NT2/D1 (cell line): ENCODE measurements at regions not wholly inside any gene's neighbourhood (a gene's known extent, or its start where the extent isn't known, plus 50 kb on each side); places are given as distances from the start of the nearest gene placed in this dataset.
"Not testable (repeated sequence)": the region's sequence is repeated elsewhere in the genome, so short reads cannot be mapped to it uniquely, and the experiment has no call there.

ENCODE experiments used
- DNase-seq: peaks from one replicate; pipeline ENCODE4 v3.0.0-alpha.2; 2011; ENCODE audit warnings: low read depth, low spot score
- H3K27me3 ChIP-seq: 2 replicates; pipeline ENCODE4 v1.6.0; 2011; ENCODE audit warnings: mild to moderate bottlenecking; ENCODE audit not compliant: insufficient read length, insufficient read depth
- H3K36me3 ChIP-seq: 2 replicates; pipeline ENCODE4 v1.6.1; 2011; ENCODE audit warnings: mild to moderate bottlenecking, low read length, mixed read lengths; ENCODE audit not compliant: insufficient read depth, insufficient read length
- H3K4me1 ChIP-seq: 2 replicates; pipeline ENCODE4 v1.5.1; 2011; ENCODE audit not compliant: insufficient read depth, insufficient read length
- H3K4me3 ChIP-seq: 2 replicates; pipeline ENCODE4 v1.5.1; 2011; ENCODE audit warnings: low read depth; ENCODE audit not compliant: insufficient read length
- H3K9ac ChIP-seq: 2 replicates; pipeline ENCODE4 v1.6.0; 2011; ENCODE audit warnings: low read depth; ENCODE audit not compliant: insufficient read length
- H3K9me3 ChIP-seq: 2 replicates; pipeline ENCODE4 v1.5.1; 2011; ENCODE audit warnings: mild to moderate bottlenecking, low read length; ENCODE audit not compliant: insufficient read depth
- SUZ12 ChIP-seq: IDR thresholded peaks from 2 replicates; pipeline ENCODE4 v1.6.1; 2011; ENCODE audit not compliant: insufficient read length, insufficient read depth; ENCODE audit errors: extremely low read depth
- YY1 ChIP-seq: IDR thresholded peaks from 2 replicates; pipeline ENCODE4 v1.6.1; 2011; ENCODE audit not compliant: insufficient read length, insufficient read depth
- ZNF274 ChIP-seq: IDR thresholded peaks from 2 replicates; pipeline ENCODE4 v1.6.1; 2011; ENCODE audit warnings: mild to moderate bottlenecking, low read depth, low read length

- Histone ChIP-seq H3K9me3 (no peaks in the 10 kb centered on the region), H3K9ac (no peak overlapping the region), H3K4me3 (no peak overlapping the region), H3K27me3 (no peaks in the 10 kb centered on the region), H3K36me3 (no peaks in the 10 kb centered on the region), H3K4me1 (no peaks in the 10 kb centered on the region)
- peak; percentile 2 for DNase-seq
- no peak for TF ChIP-seq YY1
- no peak for TF ChIP-seq ZNF274
- TF ChIP-seq SUZ12, result no peak
Measured at GRCh38 chrX:83260288-83260687, 247.8 kb upstream of the POU3F4 start.

DNA sequence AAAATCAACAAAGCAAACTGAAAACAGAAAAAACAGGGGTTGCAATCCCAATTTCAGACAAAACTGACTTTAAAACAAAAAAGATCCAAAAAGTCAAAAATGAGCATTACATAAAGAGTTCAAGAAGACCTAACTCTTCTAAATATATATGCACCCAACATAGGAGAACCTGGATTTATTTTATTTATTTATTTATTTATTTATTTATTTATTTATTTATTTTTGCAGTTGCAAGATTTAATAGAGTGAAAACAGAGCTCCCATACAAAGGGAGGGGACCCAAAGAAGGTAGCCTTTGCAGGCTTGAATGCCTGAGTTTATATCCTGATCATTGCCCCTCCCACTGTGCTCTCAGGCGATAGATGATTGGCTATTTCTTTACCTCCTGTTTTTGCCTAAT, 245.9 kb upstream of the POU3F4 start:
- DNase-seq, H3K4me3 ChIP-seq, H3K9me3 ChIP-seq, H3K9ac ChIP-seq, H3K36me3 ChIP-seq, H3K4me1 ChIP-seq, H3K27me3 ChIP-seq: not testable (repeated sequence)

DNA sequence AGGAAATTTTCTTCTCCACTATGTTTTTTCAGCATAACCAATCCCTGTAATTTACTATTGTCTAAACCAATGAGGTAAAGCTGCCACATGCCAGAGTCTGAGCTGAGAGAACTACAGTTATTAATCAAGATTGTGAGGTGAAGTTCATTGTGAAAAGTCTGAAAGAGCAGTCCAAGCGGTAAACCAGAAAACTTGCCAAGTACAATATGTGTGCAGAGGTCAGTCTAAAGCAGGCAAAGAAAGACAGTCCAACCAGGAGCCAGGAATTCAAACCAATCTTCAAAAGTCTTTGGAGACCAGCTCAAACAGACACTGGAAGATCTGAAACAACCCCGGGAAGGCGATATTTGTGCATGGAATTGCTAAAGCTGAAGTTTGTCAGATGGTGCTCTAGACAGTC, 229.1 kb upstream of the POU3F4 start:
- H3K4me3 ChIP-seq, result no peak overlapping the region
- TF ChIP-seq ZNF274 (no peak), YY1 (no peak), SUZ12 (no peak)
- no peak for DNase-seq
- no peaks in the 10 kb centered on the region for H3K27me3 ChIP-seq
- no peaks in the 10 kb centered on the region for H3K9me3 ChIP-seq
- no peak overlapping the region for H3K9ac ChIP-seq
- no peaks in the 10 kb centered on the region for H3K4me1 ChIP-seq
- H3K36me3 ChIP-seq, result no peaks in the 10 kb centered on the region

DNA sequence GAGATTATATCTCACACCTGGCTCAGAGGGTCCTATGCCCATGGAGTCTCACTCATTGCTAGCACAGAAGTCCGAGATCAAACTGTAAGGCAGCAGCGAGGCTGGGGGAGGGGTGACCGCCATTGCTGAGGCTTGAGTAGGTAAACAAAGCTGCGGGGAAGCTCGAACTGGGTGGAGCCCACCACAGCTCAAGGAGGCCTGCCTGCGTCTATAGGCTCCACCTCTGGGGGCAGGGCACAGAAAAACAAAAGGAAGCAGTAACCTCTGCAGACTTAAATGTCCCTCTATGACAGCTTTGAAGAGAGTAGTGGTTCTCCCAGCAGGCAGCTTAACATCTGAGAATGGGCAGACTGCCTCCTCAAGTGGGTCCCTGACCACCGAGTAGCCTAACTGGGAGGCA, 221.5 kb upstream of the POU3F4 start:
- H3K9me3 ChIP-seq, H3K27me3 ChIP-seq, H3K36me3 ChIP-seq, H3K4me1 ChIP-seq, DNase-seq, H3K4me3 ChIP-seq, H3K9ac ChIP-seq: not testable (repeated sequence)

DNA sequence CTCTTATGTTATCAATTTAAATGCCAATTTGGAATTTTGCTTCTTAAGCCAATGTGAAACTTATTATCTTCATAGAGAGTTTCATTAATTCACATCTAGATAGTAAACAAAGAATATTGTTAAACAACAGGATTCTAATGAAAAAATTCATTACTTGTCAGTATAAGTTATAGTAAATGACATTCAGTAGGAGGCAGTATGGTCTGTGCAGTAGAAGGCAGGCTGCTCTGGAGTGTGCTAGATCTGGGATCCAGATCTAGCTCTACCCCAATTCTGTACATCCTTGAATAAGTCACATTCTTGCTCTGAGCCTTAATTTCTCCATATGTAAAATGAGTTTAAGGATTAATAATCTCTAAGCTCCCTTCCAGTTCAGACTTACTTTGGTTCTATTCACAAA, 202.7 kb upstream of the POU3F4 start:
- no peak overlapping the region for H3K9ac ChIP-seq

DNA sequence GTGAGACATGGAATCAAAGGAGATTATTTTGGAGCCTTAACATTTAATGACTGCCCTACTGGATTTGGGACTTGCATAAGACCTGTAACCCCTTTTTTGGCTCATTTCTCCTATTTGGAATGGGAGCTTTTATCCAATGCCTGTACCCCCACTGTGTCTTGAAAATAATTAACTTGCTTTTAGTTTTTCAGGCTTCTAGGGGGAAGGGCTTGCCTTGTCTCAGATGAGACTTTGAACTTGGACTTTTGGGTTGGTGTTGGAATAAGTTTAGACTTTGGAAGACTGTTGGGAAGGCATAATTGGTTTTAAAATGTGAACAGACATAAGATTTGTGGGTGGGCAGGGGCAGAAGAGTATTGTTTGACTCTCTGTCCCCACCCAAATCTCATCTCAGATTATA, 189.1 kb upstream of the POU3F4 start:
- no peak for TF ChIP-seq SUZ12
- no peak for TF ChIP-seq ZNF274
- no peak for TF ChIP-seq YY1
- Histone ChIP-seq H3K27me3 (no peaks in the 10 kb centered on the region), H3K4me1 (no peaks in the 10 kb centered on the region), H3K4me3 (no peak overlapping the region), H3K9me3 (no peaks in the 10 kb centered on the region), H3K9ac (no peak overlapping the region), H3K36me3 (no peaks in the 10 kb centered on the region)
- DNase-seq, result no peak

More for the DNA sequence above, 202.7 kb upstream of the POU3F4 start:
- no peaks in the 10 kb centered on the region for H3K27me3 ChIP-seq
- no peaks in the 10 kb centered on the region; the same call in 1 of the 2 replicates for H3K9me3 ChIP-seq
- no peak overlapping the region for H3K4me3 ChIP-seq
- no peaks in the 10 kb centered on the region for H3K36me3 ChIP-seq
- no peak for DNase-seq
- no peaks in the 10 kb centered on the region for H3K4me1 ChIP-seq
- TF ChIP-seq YY1, result no peak
- TF ChIP-seq ZNF274, result no peak
- TF ChIP-seq SUZ12, result no peak

- Histone ChIP-seq H3K36me3 (no peaks in the 10 kb centered on the region), H3K9me3 (no peaks in the 10 kb centered on the region), H3K4me3 (no peak overlapping the region), H3K4me1 (no peaks in the 10 kb centered on the region), H3K9ac (no peak overlapping the region), H3K27me3 (no peaks in the 10 kb centered on the region)
- TF ChIP-seq YY1 (no peak), ZNF274 (no peak), SUZ12 (no peak)
- no peak for DNase-seq
Measured at GRCh38 chrX:83326539-83326938, 181.6 kb upstream of the POU3F4 start.

- Histone ChIP-seq H3K27me3 (no peaks in the 10 kb centered on the region), H3K36me3 (no peaks in the 10 kb centered on the region), H3K4me3 (no peak overlapping the region), H3K9me3 (no peaks in the 10 kb centered on the region), H3K9ac (no peak overlapping the region), H3K4me1 (no peaks in the 10 kb centered on the region)
- DNase-seq, result no peak
- TF ChIP-seq ZNF274 (no peak), YY1 (no peak)
Measured at GRCh38 chrX:83333813-83334212, 174.3 kb upstream of the POU3F4 start.

DNA sequence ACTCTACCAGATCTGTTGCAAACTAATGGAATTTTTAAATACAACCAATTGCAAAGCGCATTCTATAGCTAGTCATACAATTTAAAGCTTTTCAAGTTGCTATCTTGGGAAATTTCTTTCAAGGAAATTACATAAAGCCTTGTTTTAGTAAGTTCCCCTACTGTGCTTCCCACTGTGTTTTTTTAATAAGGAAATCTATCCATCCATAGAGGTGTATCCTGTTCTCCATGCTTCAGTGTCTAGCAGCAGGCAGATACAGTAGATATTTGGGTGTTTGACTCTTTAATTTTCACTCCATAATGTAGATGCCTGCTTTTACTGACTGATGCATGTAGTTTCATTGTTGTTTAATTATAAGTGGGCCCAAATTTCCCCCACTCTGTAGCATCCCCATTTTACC, 171.6 kb upstream of the POU3F4 start:
- no peak overlapping the region for H3K4me3 ChIP-seq
- H3K9me3 ChIP-seq, result no peaks in the 10 kb centered on the region
- TF ChIP-seq ZNF274 (no peak), YY1 (no peak), SUZ12 (no peak)
- DNase-seq, result no peak
- H3K36me3 ChIP-seq, result no peaks in the 10 kb centered on the region
- H3K9ac ChIP-seq, result no peak overlapping the region
- H3K27me3 ChIP-seq, result no peaks in the 10 kb centered on the region
- H3K4me1 ChIP-seq, result no peaks in the 10 kb centered on the region
